Head of caudate nucleus (tissue), 42 donors: ENCODE measurements at regions not wholly inside any gene's neighbourhood (a gene's known extent, or its start where the extent isn't known, plus 50 kb on each side); places are given as distances from the start of the nearest gene placed in this dataset.

Experiments used
- DNase-seq, 42 donors: peaks; one replicate each; pipeline versions ENCODE4 v3.0.0 to v3.0.0-alpha.2; 2020 to 2021; ENCODE audit warnings: mixed read lengths in 7 of 42
- intact Hi-C: fragments of 100-400 bp; cut with DNase I; formaldehyde crosslinking; loops from one replicate; pipeline ENCODE4 v1.15.0; 2022

DNA sequence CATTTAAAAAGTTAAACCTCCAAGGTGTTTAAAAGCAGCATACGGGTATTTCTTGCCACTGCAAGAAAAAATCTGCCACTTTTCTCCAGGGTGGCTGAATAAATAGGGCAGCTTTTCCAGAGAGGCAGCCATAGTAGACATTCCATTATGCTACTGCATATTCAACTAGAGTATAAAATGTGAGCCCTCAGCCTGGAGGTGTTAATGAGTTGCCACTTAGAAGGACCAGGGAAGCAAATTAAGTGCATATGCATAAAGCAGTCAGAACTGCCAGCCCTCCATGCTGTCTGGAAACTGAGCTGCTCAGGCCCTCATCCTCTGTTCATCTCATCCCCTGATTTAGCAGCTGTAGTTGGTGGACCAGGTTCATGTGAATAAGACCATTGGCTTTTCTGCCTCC lies 99.4 kb downstream of the DIRAS3 start:
- DNase-seq: no peak
- intact Hi-C loops: no loop called here

DNA sequence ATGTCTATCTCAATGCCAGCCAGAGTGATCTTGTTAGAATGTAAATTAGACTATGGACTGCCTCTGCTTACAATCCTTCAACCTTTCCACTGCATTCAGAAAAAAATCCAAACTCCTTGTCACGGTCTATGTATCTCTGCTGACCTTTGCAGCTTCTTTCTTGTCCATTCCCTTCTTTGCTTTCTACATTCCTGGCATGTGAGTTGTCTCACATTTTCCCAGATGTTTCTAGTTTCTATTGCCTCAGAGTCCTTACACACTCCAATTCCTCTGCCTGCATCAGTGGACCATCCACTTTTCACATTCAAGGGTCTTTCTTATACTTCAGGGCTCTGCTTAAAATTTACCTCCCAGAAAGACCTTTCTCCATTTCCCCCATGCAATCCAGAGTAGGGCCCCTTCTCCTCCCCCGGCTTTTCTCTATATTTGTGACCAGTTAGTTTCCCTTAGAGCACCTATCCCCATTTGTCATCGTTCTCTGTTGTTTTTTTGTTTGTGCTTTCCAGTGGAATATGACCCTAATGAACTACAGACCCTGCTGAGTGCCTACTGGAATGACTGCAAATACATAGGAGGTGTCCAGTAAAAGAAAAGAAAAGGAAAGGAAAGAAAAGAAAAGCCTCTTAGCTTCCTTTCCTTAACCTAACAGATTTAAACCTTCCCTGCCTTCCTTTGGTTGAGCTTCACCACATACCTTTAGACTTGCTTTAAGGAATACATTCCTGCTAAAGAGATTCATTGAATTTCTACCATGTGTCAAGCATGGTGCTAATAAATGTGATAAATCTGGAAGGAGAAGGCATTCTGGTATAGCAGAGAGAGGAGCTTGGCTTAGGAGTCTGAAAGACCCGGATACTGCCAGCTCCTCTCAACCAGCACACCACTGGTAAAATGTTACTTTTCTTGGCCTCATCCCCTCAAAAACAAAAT lies 102.0 kb downstream of the DIRAS3 start:
- no peak for DNase-seq
- intact Hi-C loops: no loop called here

DNA sequence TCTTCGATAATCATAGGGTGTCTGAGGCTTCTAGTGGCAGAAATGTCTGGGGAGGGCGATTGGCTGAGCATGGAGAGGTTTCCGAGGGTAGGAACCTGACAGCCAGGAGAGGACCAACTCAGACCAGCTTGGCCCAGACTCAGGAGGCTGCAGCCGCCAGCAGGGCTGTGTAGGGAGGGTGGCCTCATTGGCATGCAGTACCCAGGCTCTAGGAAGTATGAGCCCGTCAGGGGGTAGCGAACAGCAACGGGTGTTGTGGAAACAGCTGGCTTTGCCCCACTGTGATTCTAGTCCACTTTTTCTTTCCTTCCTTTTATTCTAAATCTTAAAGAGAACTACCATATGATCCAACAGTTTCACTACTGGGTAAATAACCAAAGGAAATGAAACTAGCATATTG lies 103.3 kb downstream of the DIRAS3 start:
- DNase-seq: peak in 19 of 42 donors; percentile 7 to 51 (median 22)
- intact Hi-C loops: no loop called here

DNA sequence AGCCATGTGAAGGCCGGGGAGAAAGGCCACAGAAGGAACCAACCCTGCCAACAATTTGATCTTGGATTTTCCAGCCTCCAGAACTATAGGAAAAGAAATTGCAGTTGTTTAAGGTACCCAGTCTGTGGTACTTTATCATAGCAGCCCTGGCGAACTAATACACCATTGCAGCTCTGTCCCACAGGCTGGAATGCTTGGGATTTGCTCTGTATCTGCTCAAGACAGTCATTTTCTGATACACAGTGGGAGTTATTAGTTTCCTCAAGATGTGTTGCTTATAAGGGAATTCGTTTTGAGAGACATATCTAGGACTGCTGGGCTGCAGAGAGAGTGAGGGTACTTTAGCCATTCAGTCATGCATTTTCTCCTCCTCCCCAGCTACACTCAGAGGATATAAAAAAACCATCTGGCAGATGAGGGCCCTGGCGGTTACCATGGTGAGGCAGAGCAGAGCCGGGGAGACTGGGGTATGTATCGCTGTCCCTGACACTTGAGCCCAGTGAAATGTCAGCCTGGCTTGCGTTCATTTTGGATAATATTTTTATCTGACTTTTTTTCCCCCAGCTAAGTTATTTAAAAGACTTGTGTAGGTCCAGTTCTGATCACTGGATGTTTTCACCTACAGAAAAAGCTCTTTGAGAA lies 104.6 kb downstream of the DIRAS3 start:
- peak in 9 of 42 donors; percentile 8 to 53 (median 24) for DNase-seq
- intact Hi-C loops: no loop called here

DNA sequence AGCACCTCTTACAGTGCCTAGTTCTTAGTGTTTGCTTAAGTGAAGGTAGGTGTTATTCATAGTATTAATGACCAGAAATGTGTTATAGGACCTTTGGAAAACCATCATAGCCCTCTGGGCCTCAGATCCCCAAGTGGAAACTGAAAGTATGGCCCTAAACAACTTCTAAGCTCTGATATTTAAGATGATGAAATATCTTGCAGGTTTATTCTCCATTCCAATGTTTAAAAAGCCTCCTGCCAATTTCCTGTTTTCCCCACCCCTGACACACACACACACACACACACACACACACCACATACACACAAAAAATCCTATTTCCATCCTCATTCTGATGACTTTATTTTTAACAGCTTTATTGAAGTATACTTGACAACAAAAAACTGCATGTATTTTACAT lies 108.2 kb downstream of the DIRAS3 start:
- intact Hi-C loops: no loop called here
- no peak for DNase-seq

DNA sequence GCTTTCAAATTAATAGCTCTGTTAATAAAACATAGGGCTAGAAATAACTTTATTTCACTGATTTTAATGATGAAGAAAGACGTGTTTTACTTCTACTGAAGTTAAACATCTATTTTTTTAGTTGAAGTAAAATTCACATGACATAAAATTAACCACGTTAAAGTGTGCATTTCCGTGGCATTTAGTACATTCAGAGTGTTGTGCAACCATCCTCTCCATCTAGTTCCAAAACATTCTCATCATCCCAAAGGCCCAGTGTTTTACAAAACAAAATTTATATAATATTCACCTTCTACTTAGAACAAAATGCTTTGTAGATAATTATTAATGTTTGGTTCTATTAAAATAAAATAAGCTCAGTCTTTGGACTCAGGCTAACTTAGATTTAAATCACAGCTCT lies 108.5 kb upstream of the GNG12 start:
- no peak for DNase-seq

DNA sequence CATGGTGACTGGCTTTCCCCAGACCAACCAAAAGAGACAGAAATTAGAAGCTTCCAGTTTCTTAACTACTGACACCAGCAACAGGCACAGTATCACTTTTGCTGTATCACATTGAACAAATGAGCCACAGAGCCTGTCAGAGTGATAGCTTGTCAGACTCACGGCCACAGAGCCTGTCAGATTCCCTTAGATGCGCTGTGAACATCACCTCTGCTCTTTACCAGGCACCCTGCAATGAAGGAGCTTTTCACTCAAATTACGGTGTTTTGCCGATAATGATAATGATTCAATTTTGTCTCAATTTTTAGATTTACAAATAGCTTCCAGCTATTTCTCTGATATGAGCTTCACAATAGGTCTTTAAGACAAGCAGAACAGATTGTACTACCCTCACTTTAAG lies 107.9 kb upstream of the GNG12 start:
- intact Hi-C loops: no loop called here
- DNase-seq: no peak

More for the DNA sequence above, 108.5 kb upstream of the GNG12 start:
- intact Hi-C loops: no loop called here

DNA sequence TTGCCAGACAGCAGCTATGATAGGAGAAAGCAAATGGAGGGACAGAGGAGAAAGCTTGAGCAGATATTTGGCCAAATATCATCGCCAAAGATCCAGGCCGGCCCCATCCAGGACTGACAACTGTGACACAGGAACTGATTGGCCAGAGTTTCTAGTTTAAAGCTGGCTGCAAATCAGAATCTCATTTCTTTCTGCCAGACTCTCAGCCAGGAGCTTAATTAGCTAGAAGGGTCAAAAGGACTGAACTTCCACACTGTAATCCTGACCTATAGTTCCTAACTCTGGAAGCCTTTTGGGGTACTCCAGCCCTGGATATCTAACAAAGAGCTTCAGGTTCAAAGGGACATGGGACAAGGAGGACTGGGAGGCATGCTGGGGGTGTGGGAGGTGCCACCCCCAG lies 106.7 kb upstream of the GNG12 start:
- intact Hi-C loops: no loop called here
- no peak for DNase-seq

DNA sequence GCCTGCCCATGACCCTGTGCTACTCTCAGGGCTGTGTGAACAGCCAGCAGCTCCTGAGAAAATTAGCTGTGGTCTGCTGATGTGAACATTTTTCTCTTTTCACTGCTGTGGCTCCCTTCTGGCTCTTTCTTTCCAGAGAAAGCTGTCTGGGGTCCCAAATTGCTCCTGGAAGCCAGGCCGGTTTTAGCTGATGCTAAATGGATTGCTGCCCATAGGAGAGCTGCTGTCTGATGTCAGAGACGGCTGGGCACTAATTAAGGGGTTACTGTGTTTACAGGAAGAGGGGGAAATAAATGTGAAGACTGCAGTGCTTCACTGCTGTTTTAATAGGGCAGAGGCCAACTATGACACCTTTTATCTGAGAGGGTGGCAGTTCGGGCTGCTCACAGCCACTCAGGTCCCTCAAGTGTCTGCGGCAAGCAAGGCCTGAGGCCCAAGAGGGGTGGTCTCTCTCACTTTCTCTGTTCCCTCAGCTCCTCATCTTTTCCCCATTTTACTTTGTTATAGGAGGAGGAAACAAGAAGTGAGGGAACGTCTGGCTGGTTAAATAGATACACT lies 106.0 kb upstream of the GNG12 start:
- intact Hi-C loops: no loop called here
- DNase-seq: no peak

DNA sequence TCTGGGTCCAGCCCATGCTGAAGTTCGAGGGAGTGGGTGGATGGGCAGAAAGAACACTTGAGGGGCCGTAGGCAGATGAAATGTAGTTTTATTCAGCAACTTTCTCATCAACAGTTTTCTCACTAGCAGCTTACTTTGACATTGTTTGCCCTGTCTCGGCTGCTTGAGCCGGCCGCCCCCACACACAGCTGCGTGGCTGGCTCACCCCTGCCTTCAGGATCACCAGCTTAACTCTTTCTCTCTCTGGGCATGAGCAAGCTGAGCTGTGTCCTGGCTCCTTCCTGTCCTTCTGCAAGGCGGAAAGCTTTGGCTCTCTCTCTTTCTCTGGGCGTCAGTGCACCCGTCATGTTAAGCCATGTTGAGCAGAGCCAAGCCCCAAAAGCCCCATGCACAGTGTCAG lies 104.4 kb upstream of the GNG12 start:
- DNase-seq: no peak
- intact Hi-C loops: no loop called here

DNA sequence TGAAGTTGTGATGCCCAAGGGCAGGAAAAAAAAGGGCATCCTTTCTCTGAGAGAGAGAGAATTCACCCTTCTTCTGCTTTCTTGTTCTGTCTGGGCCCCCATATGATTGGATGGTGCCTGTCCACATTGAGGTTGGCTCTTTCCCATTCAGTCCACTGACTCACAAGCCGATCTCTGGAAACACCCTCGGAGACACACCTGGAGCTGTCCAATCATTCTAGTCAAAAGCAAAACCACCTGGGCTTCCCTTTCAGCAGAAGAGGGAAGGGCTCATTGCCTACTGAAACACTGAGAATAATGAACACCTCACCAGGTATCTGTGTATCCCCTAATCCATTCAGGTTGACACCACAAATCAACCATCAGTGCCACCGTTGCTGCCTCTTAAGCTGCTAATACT lies 103.7 kb upstream of the GNG12 start:
- no peak for DNase-seq
- intact Hi-C loops: no loop called here

DNA sequence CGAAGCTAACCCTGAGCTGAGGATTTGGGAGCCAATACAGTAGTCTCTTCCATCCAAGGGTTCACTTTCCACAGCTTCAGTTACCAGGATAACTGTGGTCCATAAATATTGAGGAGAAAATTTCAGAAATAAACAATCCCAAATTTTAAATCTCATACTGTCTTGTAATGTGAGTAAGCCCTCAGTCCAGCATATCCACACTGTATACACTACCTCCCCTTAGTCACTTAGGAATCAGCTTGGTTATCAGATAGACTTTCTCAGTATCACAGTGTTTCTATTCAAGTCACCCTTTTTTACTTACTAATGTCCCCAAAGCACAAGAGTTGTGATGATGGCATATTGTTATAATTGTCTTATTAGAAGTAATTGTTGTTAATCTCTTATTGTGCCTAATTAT lies 102.3 kb upstream of the GNG12 start:
- no peak for DNase-seq
- intact Hi-C loops: no loop called here

DNA sequence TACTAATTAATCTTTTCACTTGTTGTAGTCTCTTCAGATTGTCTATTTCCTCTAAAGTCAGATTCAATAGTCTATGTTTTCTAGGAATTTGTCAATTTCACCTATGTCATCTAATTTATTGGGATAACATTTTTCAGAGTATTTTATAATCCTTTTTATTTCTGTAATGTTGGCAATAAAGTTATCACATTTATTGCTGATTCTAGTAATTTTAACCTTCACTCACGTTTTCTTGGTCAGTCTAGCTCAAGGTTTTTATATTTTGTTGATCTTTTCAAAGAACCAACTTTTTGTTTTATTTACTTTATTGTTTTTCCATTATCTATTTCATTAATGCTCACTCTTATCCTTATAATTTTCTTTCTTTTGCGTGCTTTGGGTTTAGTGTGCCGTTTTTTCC lies 97.9 kb upstream of the GNG12 start:
- intact Hi-C loops: no loop called here
- no peak for DNase-seq

DNA sequence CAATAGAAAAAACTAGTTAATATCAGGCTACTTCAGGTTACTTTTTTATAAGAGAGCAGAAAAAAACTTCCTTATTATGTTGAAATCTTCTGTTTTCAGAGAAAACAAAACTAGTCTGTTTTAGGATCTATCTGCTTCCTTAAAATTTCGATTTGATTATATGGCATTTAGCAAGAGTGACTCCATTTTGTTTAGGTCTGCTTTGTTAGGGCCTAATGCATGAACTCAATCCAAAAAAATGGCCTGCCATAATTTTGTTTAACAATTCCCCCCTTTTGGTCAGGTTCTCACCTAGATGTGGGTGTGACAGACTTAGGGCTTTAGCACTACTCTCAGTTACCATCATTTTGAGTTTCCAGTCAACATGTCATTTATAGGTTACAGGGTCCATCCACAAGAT lies 89.8 kb upstream of the GNG12 start:
- intact Hi-C loops: no loop called here
- no peak for DNase-seq

DNA sequence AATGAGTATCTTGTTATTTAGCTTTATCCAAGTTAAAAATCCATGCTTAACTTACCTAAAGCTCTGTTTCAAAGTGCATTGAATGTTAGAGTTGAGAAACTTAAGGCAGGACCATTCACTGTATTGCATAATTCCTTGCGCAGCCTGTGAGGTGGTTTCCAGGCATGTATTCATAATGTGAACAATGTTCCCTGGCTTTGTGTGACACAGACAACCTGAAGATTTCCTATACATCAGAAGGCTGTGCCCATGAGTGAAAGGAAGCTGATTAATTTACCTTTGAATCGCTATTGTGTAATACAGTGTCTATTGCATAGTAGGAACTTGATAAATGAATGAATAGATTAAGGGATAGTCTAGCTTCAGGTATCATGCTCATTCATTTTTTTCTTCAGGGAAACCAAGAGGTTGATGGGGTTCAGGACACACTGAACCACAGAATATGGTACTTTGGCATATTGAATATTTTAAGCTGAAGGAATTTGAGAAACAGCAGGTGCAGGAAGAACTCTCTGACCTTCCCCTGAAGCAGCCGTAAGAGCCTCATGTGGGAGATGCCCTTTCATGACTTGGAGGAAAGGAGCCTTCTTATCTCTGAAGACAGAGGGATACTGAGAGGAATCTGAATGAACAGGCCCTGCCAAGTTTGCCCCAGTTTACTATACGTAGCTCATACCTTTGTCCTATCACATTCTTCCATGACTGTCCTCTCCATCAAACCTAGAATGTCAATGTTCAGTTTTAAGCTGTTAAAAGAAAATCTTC lies 88.6 kb upstream of the GNG12 start:
- intact Hi-C loops: no loop called here
- DNase-seq: no peak

DNA sequence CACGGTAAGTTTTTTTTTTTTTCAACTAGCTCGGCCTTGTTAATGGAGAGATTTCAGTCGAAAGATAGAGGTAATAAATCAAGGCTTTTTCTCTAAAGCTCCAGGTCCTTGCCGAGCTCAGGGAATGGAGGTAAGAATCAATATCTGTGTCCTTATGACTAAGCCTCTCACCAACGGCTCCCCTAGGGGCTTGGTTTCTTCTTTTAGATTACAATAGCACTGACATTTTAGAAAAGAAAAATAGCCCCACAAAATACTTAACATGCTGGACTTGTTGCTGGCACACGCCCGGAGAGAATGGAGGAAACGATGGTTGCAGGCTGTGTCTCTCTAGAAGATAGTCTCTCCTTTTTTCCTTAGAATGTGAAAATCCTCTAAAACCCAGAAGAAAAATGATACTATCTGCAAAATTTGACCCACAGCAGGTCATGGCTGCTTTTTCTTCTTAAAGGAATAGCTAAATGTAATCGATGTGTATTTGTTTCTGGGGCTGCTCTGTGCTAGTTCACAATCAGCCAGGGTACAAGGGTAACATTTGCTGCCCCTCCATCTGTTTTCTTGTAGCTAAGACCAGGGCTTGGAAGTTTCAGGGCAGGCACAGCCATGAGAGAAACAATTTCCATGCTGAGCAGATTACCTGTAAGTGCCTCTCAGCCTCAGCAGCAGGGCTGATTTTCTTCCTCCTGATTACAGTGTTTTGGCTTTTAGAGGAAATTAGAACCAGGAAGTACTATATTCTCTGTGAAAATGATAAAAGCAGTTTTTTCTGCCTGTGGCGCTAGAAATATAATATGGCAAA lies 86.2 kb upstream of the GNG12 start:
- intact Hi-C loops: no loop called here
- DNase-seq: no peak

DNA sequence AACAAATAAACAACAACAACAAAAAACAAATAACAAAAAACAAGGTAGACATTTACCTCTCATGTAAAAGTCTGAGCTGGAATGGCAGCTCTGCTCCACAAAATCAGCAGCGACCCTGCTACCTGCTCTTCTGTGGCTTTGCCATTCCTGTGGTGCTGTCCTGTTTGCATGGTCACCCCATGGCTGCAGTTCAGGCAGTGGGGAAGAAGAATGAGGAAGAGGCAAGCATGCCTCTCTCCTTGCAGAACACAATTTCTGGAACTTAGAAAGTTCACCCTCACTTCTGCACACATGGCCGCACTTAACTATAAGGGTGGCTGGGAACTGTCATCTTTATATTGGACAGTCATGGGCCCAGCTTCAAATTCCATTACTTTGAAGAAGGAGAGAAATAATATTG lies 84.8 kb upstream of the GNG12 start:
- intact Hi-C loops: no loop called here
- DNase-seq: no peak

DNA sequence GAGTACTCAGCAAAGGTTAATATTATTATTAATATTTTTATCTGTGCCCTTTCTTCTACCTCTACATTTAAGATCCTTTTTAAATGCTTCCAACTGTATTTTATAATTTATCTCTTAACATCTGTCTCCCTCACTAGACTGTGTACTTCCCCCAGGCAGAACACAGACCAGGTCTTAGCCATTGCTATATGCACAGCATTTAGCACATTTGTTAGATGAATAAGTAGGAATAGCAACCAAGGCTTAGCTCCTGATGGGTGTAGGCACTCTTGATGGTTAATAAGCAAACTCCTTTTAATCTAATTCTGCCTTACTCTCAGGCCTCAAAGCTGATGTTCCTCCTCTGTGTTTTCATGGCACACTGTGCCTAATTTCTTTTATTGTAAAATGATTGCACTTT lies 83.7 kb upstream of the GNG12 start:
- DNase-seq: no peak
- intact Hi-C loops: no loop called here
